HAP-1 (cell line): ENCODE measurements at regions not wholly inside any gene's neighbourhood (a gene's known extent, or its start where the extent isn't known, plus 50 kb on each side); places are given as distances from the start of the nearest gene placed in this dataset.

Experiments used
- DNase-seq, 2 experiments: peaks; one replicate each; pipeline ENCODE4 v3.0.0-alpha.2; 2016 to 2020; ENCODE audit warnings: low spot score in 2 of 2
- H3K27me3 ChIP-seq: fragments of 250-450 bp; sonication (Bioruptor Pico); 2 replicates; pipeline ENCODE4 v1.5.1; 2020; ENCODE audit warnings: low read depth, mild to moderate bottlenecking, moderate library complexity
- H3K36me3 ChIP-seq: fragments of 250-450 bp; sonication (Bioruptor Pico); replicated peaks from 2 replicates; pipeline ENCODE4 v1.5.1; 2020; ENCODE audit warnings: mild to moderate bottlenecking
- H3K4me1 ChIP-seq: fragments of 250-450 bp; sonication (Bioruptor Pico); 2 replicates; pipeline ENCODE4 v1.5.1; 2020; ENCODE audit warnings: mild to moderate bottlenecking
- H3K4me3 ChIP-seq: fragments of 250-450 bp; sonication (Bioruptor Pico); 2 replicates; pipeline ENCODE4 v1.5.1; 2020; ENCODE audit warnings: mild to moderate bottlenecking, moderate library complexity
- H3K9me3 ChIP-seq: fragments of 250-450 bp; sonication (Bioruptor Pico); 2 replicates; pipeline ENCODE4 v1.5.1; 2020; ENCODE audit warnings: mild to moderate bottlenecking, moderate library complexity
- in situ Hi-C: fragments of 300-500 bp; cut with MboI; formaldehyde crosslinking; loops from 3 replicates; pipeline ENCODE4 v1.14.3; 2020; ENCODE audit warnings: low sequenced_read_pairs, inconsistent platforms, mixed read lengths

DNA sequence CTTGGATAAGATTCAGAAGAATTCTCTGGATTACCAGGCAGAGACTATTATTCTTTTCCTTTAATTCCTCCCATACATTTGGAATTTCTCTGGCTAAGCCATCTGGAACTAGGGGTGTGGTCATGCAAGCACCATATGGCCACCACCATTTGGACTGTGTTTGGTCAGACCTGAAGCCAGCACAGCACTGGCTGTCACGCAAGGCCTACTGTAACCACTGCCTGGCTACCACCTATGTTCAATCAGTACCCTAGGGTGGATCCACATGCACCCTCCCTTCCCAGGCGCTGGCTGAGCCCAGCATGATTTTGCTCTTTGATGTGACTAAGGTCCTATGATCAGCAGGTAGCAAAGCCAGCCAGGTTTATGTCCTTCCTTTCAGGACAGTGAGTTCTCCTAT, 287.8 kb upstream of the GOLIM4 start:
- no peaks in the 10 kb centered on the region for H3K36me3 ChIP-seq
- in situ Hi-C loops = no loop called here
- DNase-seq = no peak
- no peaks in the 10 kb centered on the region for H3K4me1 ChIP-seq
- no peaks in the 10 kb centered on the region for H3K27me3 ChIP-seq
- peaks cover 2% of the 10 kb centered on the region; the same call in 1 of the 2 replicates for H3K9me3 ChIP-seq
- no peak overlapping the region for H3K4me3 ChIP-seq

DNA sequence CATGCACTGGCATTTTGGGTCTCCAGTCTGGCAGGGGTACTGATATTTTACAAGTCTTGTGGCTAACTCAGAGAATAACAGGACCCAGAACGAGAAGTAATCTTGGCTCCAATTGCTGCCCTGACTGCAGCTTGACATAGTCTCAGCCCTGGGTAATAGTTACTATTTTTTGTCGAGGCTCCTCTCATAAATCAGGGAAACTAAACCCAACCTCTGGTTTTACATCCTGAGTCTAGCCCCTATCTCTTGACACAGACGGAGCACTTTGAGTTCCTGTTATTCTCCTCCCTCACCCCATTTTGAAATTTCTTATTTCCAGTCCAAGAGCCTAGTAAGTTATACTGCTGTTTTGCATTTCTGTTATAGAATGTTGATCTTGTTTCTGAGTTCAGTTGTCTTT, 276.1 kb upstream of the GOLIM4 start:
- H3K4me1 ChIP-seq = no peaks in the 10 kb centered on the region
- no peaks in the 10 kb centered on the region for H3K9me3 ChIP-seq
- no peaks in the 10 kb centered on the region for H3K36me3 ChIP-seq
- DNase-seq = no peak
- in situ Hi-C loops = no loop called here
- no peaks in the 10 kb centered on the region for H3K27me3 ChIP-seq
- no peak overlapping the region for H3K4me3 ChIP-seq

DNA sequence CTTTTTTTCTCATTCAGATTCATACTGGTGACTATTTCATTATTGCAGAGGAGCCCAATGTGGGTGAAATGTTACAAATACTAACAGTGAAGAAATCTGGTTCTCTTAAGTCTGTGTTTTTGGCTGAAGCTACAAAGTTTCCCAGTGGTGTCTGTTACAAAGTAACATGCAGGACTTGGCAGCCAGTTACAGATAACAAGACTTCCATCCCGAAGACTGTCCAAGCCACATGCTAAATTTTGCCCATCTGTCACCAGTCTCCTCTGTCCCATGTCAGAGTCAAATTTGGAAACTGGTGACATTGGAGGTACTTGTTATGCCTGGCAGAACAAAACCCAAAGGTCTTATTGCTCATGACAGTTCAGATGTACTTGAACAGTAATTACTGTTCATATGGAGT, 269.2 kb upstream of the GOLIM4 start:
- no peak overlapping the region for H3K4me3 ChIP-seq
- no peak for DNase-seq
- H3K9me3 ChIP-seq = no peaks in the 10 kb centered on the region
- H3K4me1 ChIP-seq = peaks cover 8% of the 10 kb centered on the region
- in situ Hi-C loops = no loop called here
- no peaks in the 10 kb centered on the region for H3K27me3 ChIP-seq
- H3K36me3 ChIP-seq = no peaks in the 10 kb centered on the region

DNA sequence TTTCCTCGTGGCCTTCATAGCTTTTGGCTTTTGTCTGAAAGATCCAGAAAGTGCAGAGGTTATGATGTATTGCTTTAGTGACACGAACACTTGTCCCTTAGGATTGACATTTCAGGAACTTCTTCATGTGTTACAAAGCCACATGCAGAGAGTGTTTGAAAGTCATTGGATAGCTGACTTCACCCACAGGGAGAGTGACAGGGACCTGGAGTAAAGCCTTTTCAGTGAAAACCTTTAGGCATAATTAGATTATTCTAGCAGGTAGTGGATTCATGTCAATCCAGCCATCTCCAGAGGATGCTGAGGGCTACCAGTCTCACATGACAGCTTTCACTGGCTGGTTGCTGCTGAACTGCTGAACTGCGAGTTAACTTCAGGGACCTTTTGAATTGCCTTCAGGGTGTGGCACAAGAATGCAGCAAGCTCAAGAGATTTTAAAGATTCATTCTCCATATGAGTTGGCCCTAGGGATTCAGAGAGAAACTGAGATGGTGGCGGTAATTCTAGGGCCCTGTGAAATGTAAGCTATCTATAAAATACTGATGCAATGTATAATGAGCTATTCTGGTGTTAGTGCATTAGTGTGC, 267.0 kb upstream of the GOLIM4 start:
- no peaks in the 10 kb centered on the region for H3K27me3 ChIP-seq
- H3K4me3 ChIP-seq = no peak overlapping the region
- DNase-seq = peak; percentile 11 to 17
- H3K36me3 ChIP-seq = no peaks in the 10 kb centered on the region
- in situ Hi-C loops = no loop called here
- H3K4me1 ChIP-seq = peaks cover 8% of the 10 kb centered on the region
- no peaks in the 10 kb centered on the region for H3K9me3 ChIP-seq

GRCh38 chr3:168362156-168362555, 266.4 kb upstream of the GOLIM4 start:
- no peak overlapping the region for H3K4me3 ChIP-seq
- peaks cover 8% of the 10 kb centered on the region for H3K4me1 ChIP-seq
- H3K27me3 ChIP-seq = no peaks in the 10 kb centered on the region
- H3K9me3 ChIP-seq = no peaks in the 10 kb centered on the region
- no peak for DNase-seq
- H3K36me3 ChIP-seq = no peaks in the 10 kb centered on the region
- in situ Hi-C loops = no loop called here

- no peak for DNase-seq
- in situ Hi-C loops = no loop called here
- Histone ChIP-seq H3K36me3 (no peaks in the 10 kb centered on the region), H3K9me3 (no peaks in the 10 kb centered on the region), H3K4me3 (no peak overlapping the region), H3K4me1 (peaks cover 8% of the 10 kb centered on the region), H3K27me3 (no peaks in the 10 kb centered on the region)
These were observed 265.3 kb upstream of the GOLIM4 start for GRCh38 chr3:168360993-168361392.

DNA sequence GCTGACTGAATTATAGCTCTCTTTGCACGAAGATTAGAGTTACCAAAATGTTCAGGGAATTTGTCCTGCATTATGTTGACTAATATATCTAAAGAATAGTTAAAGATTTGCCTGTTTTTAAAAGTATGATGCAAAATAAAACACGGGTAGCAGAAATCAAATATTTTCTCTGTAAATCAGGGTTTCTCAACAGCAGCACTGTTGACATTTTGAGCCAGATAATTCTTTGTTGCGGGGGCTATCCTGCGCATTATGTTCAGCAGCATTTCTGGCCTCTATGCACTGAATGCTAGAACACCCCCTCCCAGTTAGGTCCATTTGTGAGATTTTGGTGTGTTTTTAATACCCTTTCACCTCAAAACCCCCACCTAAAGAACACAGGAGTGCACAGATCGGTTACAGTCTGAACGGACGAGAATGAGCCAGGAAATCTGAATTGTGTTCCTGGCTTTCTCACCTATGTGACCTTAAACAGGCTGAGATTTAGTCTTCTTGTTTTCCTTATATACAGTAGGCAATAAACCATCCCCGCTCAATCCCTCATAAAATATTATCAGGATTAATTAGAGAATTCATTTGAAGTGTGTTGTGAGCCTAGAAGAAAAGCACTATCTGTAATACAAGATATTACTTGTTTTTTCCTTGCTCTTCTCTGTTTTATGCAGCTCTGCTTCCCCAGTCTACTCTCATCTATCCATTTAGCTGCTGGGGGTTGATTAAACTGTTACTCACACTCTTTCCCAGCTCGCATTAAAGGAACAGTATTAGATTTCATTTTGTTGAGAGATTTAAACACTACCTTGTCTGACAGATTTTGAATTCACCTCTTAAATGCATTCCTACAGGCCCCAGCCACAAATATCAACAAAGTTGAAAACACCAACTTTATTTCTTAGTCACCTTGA, 247.5 kb upstream of the GOLIM4 start:
- DNase-seq = no peak
- H3K27me3 ChIP-seq = no peaks in the 10 kb centered on the region
- H3K36me3 ChIP-seq = no peaks in the 10 kb centered on the region
- no peak overlapping the region for H3K4me3 ChIP-seq
- H3K4me1 ChIP-seq = peaks cover 24% of the 10 kb centered on the region
- in situ Hi-C loops = no loop called here
- no peaks in the 10 kb centered on the region for H3K9me3 ChIP-seq

GRCh38 chr3:168341956-168342936, 246.5 kb upstream of the GOLIM4 start:
- Histone ChIP-seq H3K4me1 (peaks cover 24% of the 10 kb centered on the region), H3K4me3 (no peak overlapping the region), H3K27me3 (no peaks in the 10 kb centered on the region), H3K36me3 (no peaks in the 10 kb centered on the region), H3K9me3 (no peaks in the 10 kb centered on the region)
- peak in 1 of 2 experiments; percentile 22 for DNase-seq
- in situ Hi-C loops = no loop called here

- Histone ChIP-seq H3K4me3 (no peak overlapping the region), H3K4me1 (peaks cover 24% of the 10 kb centered on the region), H3K9me3 (no peaks in the 10 kb centered on the region), H3K27me3 (no peaks in the 10 kb centered on the region), H3K36me3 (no peaks in the 10 kb centered on the region)
- in situ Hi-C loops = no loop called here
- DNase-seq = peak; percentile 24 to 78
These were observed 245.6 kb upstream of the GOLIM4 start for GRCh38 chr3:168341192-168341815.

- H3K4me1 ChIP-seq = peaks cover 23% of the 10 kb centered on the region
- no peaks in the 10 kb centered on the region for H3K36me3 ChIP-seq
- H3K9me3 ChIP-seq = no peaks in the 10 kb centered on the region
- no peaks in the 10 kb centered on the region for H3K27me3 ChIP-seq
- H3K4me3 ChIP-seq = no peak overlapping the region
- DNase-seq = no peak
- in situ Hi-C loops = no loop called here
These were observed 242.4 kb upstream of the GOLIM4 start for GRCh38 chr3:168338161-168338560.

GRCh38 chr3:168336276-168336675, 240.6 kb upstream of the GOLIM4 start:
- Histone ChIP-seq H3K9me3 (no peaks in the 10 kb centered on the region), H3K27me3 (no peaks in the 10 kb centered on the region), H3K4me1 (peaks cover 16% of the 10 kb centered on the region), H3K4me3 (no peak overlapping the region), H3K36me3 (no peaks in the 10 kb centered on the region)
- in situ Hi-C loops = no loop called here
- no peak for DNase-seq

- H3K27me3 ChIP-seq = no peaks in the 10 kb centered on the region
- no peak for DNase-seq
- peaks cover 8% of the 10 kb centered on the region for H3K4me1 ChIP-seq
- in situ Hi-C loops = no loop called here
- no peaks in the 10 kb centered on the region for H3K36me3 ChIP-seq
- H3K4me3 ChIP-seq = no peak overlapping the region
- no peaks in the 10 kb centered on the region for H3K9me3 ChIP-seq
These were observed 237.7 kb upstream of the GOLIM4 start for GRCh38 chr3:168333410-168333935.

DNA sequence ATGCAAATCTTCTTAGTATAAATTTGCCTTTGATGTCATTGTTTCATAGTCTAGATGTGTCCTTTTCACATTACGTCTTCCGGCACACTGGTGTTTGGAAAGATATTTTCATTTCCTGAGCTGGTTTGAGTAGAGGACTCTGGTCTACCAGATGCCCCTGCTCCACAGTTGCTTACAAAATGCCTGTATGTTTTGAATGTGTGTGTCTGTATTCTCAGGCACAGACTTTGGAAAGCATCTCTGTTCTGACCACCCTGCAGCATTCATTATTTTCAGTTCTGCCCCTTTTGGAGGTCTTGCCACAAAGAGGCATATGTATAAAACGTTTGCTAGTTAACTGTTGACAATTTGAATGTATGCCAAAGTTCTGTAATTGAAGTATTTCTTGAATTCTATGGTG, 236.0 kb upstream of the GOLIM4 start:
- no peak for DNase-seq
- H3K36me3 ChIP-seq = no peaks in the 10 kb centered on the region

More for the DNA sequence above, 236.0 kb upstream of the GOLIM4 start:
- Histone ChIP-seq H3K4me1 (peaks cover 8% of the 10 kb centered on the region), H3K4me3 (no peak overlapping the region), H3K27me3 (no peaks in the 10 kb centered on the region), H3K9me3 (no peaks in the 10 kb centered on the region)
- in situ Hi-C loops = no loop called here
